Activated CD4-positive, alpha-beta T cell treated with anti-CD3 and anti-CD28 coated beads, Interleukin-2, amount 10 ng/mL, durations not matched to agents 7 days and 5 days (primary cell): ENCODE measurements at regions not wholly inside any gene's neighbourhood (a gene's known extent, or its start where the extent isn't known, plus 50 kb on each side); places are given as distances from the start of the nearest gene placed in this dataset.

Experiments
- CTCF ChIA-PET: fragments of 350-600 bp; sonication (Branson Sonifier 250); formaldehyde crosslinking; loops from one replicate; lab custom pipeline; 2021; ENCODE audit warnings: antibody characterized with exemption; lab: Charles Lee
- POLR2A ChIA-PET: fragments of 350-600 bp; sonication (Branson Sonifier 250); formaldehyde crosslinking; loops from one replicate; lab custom pipeline; 2021; ENCODE audit warnings: antibody characterized with exemption; lab: Charles Lee
- DNase-seq: peaks from one replicate; pipeline ENCODE4 v3.0.0-alpha.2; 2020
- H3K27ac Mint-ChIP-seq: one replicate; pipeline ENCODE4 v1.8.0; 2021; ENCODE audit warnings: mild to moderate bottlenecking, moderate library complexity, mixed read lengths
- H3K27me3 Mint-ChIP-seq: one replicate; pipeline ENCODE4 v1.8.0; 2021; ENCODE audit warnings: mixed read lengths
- H3K36me3 Mint-ChIP-seq: one replicate; pipeline ENCODE4 v1.8.0; 2021; ENCODE audit warnings: low read depth, mixed read lengths
- H3K4me1 Mint-ChIP-seq: one replicate; pipeline ENCODE4 v1.8.0; 2021; ENCODE audit warnings: mixed read lengths
- H3K4me3 Mint-ChIP-seq: one replicate; pipeline ENCODE4 v1.8.0; 2021; ENCODE audit warnings: mild to moderate bottlenecking, moderate library complexity, mixed read lengths
- H3K9me3 Mint-ChIP-seq: one replicate; pipeline ENCODE4 v1.8.0; 2021; ENCODE audit warnings: mixed read lengths

DNA sequence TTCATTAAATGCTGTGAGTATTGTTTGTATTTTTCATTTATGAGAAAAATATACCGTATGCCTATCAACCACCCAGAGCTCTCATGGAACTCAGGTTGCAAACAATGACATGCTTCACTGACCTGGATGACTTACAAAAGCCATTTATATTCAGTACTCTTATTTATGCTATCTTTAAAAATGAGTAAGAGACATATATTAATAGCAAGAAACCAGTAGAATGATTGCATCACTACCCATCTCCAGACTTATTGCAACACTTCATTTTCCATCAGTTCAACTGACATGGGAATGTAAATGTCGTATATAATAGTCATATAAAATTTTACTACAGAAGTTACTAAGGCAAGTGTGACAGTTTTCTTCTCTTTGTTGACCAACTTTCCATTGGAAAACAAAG, 69.1 kb downstream of the OTP start:
- Mint-ChIP-seq H3K4me3 (no peak overlapping the region), H3K27ac (no peak overlapping the region), H3K27me3 (peaks cover 27% of the 10 kb centered on the region), H3K4me1 (no peaks in the 10 kb centered on the region), H3K36me3 (no peaks in the 10 kb centered on the region), H3K9me3 (no peaks in the 10 kb centered on the region)
- ChIA-PET POLR2A (interaction anchor here (0.7 kb wide), 1 partner anchor 85 kb away, joined by 3 read pairs; no protein-coding TSS in a partner anchor), CTCF (no interaction called here)
- no peak for DNase-seq

DNA sequence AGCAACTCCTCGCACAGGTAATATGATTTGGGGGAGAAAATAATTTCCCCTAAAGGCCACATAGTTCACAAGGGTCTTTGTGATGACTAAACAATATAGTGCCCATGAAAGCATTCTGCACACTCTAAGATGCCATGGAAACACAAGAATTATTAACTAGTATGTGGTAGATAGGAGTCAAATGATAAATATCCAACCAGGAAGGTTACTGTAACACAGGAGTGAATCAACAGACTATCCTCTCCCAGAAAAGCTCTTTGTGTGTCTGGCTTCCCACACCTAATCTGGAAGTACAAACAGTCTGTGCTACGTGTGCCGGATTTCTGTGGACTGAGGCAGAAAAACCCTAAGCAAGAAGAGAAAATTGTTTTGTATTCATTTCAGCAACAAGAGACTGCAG, 70.0 kb downstream of the OTP start:
- ChIA-PET POLR2A (no interaction called here), CTCF (no interaction called here)
- Mint-ChIP-seq H3K27ac (no peak overlapping the region), H3K36me3 (no peaks in the 10 kb centered on the region), H3K4me1 (no peaks in the 10 kb centered on the region), H3K27me3 (peaks cover 24% of the 10 kb centered on the region), H3K4me3 (no peak overlapping the region), H3K9me3 (no peaks in the 10 kb centered on the region)
- no peak for DNase-seq

- Mint-ChIP-seq H3K27me3 (peaks cover 21% of the 10 kb centered on the region), H3K27ac (no peak overlapping the region), H3K36me3 (no peaks in the 10 kb centered on the region), H3K4me1 (no peaks in the 10 kb centered on the region), H3K9me3 (no peaks in the 10 kb centered on the region), H3K4me3 (no peak overlapping the region)
- no peak for DNase-seq
- POLR2A ChIA-PET: no interaction called here
- CTCF ChIA-PET: no interaction called here
Observed at GRCh38 chr5:77568082-77568481, 70.4 kb downstream of the OTP start.

GRCh38 chr5:77563475-77563874, 71.4 kb upstream of the WDR41 start:
- Mint-ChIP-seq H3K9me3 (no peaks in the 10 kb centered on the region), H3K4me3 (no peak overlapping the region), H3K27me3 (peaks cover 17% of the 10 kb centered on the region), H3K27ac (no peak overlapping the region), H3K4me1 (no peaks in the 10 kb centered on the region), H3K36me3 (no peaks in the 10 kb centered on the region)
- DNase-seq: no peak
- CTCF ChIA-PET: no interaction called here
- POLR2A ChIA-PET: no interaction called here

DNA sequence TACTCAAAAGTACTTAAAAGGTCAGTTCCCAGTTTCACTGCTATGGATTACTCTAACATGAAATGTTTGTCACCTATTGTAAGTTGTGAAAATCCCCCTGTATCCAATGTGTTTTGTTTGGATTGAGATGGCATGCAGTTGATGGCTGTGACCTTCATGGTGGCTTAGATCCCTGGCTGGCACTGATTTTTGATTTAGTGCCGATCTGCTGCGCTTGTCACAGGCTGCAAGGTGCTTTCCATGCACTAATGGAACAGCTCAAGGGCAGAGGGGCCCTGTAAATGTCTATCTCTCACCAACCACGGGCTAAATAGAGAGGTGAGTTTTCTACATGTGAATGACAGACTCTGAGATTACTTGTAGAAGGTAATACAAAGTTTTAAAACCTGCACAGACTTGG, 69.8 kb upstream of the WDR41 start:
- DNase-seq: no peak
- Mint-ChIP-seq H3K4me1 (no peaks in the 10 kb centered on the region), H3K36me3 (no peaks in the 10 kb centered on the region), H3K27me3 (peaks cover 12% of the 10 kb centered on the region), H3K9me3 (no peaks in the 10 kb centered on the region), H3K27ac (no peak overlapping the region), H3K4me3 (no peak overlapping the region)
- POLR2A ChIA-PET: no interaction called here
- CTCF ChIA-PET: interaction anchor here (0.9 kb wide), 1 partner anchor 178 kb away, joined by 3 read pairs; no protein-coding TSS in a partner anchor

- no peak overlapping the region for H3K27ac Mint-ChIP-seq
- POLR2A ChIA-PET: no interaction called here
- CTCF ChIA-PET: interaction anchor here (0.7 to 0.9 kb wide), 2 partner anchors 11 to 179 kb away, joined by 3 read pairs; no protein-coding TSS in a partner anchor
- H3K27me3 Mint-ChIP-seq: peaks cover 13% of the 10 kb centered on the region
- no peaks in the 10 kb centered on the region for H3K36me3 Mint-ChIP-seq
- H3K4me1 Mint-ChIP-seq: no peaks in the 10 kb centered on the region
- no peaks in the 10 kb centered on the region for H3K9me3 Mint-ChIP-seq
- H3K4me3 Mint-ChIP-seq: no peak overlapping the region
- no peak for DNase-seq
Observed at GRCh38 chr5:77560677-77561263, 68.7 kb upstream of the WDR41 start.

- no peak for DNase-seq
- Mint-ChIP-seq H3K27me3 (peaks cover 14% of the 10 kb centered on the region), H3K4me3 (no peak overlapping the region), H3K9me3 (no peaks in the 10 kb centered on the region), H3K4me1 (no peaks in the 10 kb centered on the region), H3K27ac (no peak overlapping the region), H3K36me3 (no peaks in the 10 kb centered on the region)
- ChIA-PET CTCF (no interaction called here), POLR2A (no interaction called here)
Observed at GRCh38 chr5:77558266-77558665, 66.2 kb upstream of the WDR41 start.

DNA sequence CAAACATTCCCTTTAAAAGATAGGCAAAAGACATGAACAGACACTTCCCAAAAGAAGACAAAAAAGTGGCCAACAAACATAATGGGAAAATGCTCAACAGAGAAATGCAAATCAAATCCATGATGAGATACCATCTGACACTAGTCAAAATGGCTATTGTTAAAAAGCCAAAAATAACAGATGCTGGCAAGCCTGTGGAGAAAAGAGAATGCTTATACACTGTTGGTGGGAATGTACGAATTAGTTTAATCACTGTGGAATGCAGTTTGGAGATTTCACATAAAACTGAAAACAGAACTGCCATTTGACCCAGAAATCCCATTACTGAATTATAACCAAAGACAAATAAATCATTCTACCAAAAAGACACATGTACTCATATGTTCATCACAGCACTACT, 58.3 kb upstream of the WDR41 start:
- Mint-ChIP-seq H3K27ac (no peak overlapping the region), H3K36me3 (no peaks in the 10 kb centered on the region), H3K27me3 (peaks cover 27% of the 10 kb centered on the region), H3K4me1 (no peaks in the 10 kb centered on the region), H3K4me3 (no peak overlapping the region), H3K9me3 (no peaks in the 10 kb centered on the region)
- DNase-seq: no peak
- POLR2A ChIA-PET: no interaction called here
- CTCF ChIA-PET: no interaction called here

DNA sequence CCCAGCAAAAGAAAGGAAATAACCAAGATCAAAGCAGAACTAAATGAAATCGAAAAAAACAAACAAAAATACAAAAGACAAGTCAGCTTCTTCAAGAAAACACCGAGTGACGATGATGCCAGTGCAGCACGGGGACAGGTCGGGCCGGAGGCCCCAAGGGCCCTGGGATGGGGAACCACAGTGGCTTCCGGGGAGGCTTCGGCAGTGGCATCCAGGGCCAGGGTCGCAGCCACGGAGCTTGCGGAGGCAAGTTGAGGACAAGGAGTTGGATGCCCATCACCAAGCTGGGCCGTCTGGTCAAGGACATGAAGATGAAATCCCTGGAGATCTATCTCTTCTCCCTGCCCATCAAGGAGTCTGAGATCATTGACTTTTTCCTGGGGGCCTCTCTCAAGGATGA, 53.2 kb upstream of the WDR41 start:
- Mint-ChIP-seq H3K4me3 (no peak overlapping the region), H3K36me3 (no peaks in the 10 kb centered on the region), H3K27me3 (peaks cover 28% of the 10 kb centered on the region), H3K9me3 (peaks cover 3% of the 10 kb centered on the region), H3K4me1 (no peaks in the 10 kb centered on the region), H3K27ac (no peak overlapping the region)
- no peak for DNase-seq
- POLR2A ChIA-PET: no interaction called here
- CTCF ChIA-PET: no interaction called here
